Tibial nerve (tissue), 4 donors: ENCODE measurements at regions not wholly inside any gene's neighbourhood (a gene's known extent, or its start where the extent isn't known, plus 50 kb on each side); places are given as distances from the start of the nearest gene placed in this dataset.

Experiments
- DNase-seq, 2 donors: peaks; one replicate each; pipeline ENCODE4 v3.0.0-alpha.2; 2019; ENCODE audit warnings: low spot score in 2 of 2
- H3K27ac ChIP-seq, 4 donors: fragments of 200-600 bp; sonication (generic) in 3 of 4; one replicate each; pipeline ENCODE4 v1.5.1; 2017 to 2019; ENCODE audit warnings: mild to moderate bottlenecking in 1 of 4
- H3K27me3 ChIP-seq, 2 donors: fragments of 200-600 bp; sonication (generic) in 1 of 2; one replicate each; pipeline versions ENCODE4 v1.5.1 to v1.6.0; 2017 to 2019
- H3K36me3 ChIP-seq, 3 donors: fragments of 200-600 bp; sonication (generic); one replicate each; pipeline ENCODE4 v1.5.1; 2018 to 2019
- H3K4me1 ChIP-seq, 4 donors: fragments of 200-600 bp; sonication (generic) in 3 of 4; one replicate each; pipeline ENCODE4 v1.5.1; 2017 to 2019
- H3K4me3 ChIP-seq, 4 donors: fragments of 200-600 bp; sonication (generic) in 3 of 4; one replicate each; pipeline ENCODE4 v1.5.1; 2017 to 2019; ENCODE audit warnings: mild to moderate bottlenecking in 1 of 4, moderate library complexity in 1 of 4
- H3K9me3 ChIP-seq, 4 donors: fragments of 200-600 bp; sonication (generic) in 3 of 4; one replicate each; pipeline ENCODE4 v1.5.1; 2017 to 2019
- CTCF ChIP-seq, 5 experiments: fragments of 200-600 bp in 3 of 5; fragments of 450-650 bp in 2 of 5; sonication (generic) in 3 of 5; IDR thresholded peaks; one replicate each; pipeline ENCODE4 v1.5.1; 2016 to 2019; ENCODE audit warnings: antibody characterized with exemption in 5 of 5, mild to moderate bottlenecking in 3 of 5, moderate library complexity in 2 of 5
- EP300 ChIP-seq, 2 donors: sonication (generic); formaldehyde crosslinking; IDR thresholded peaks; one replicate each; pipeline ENCODE4 v1.6.1; 2017; ENCODE audit warnings: antibody characterized with exemption in 2 of 2, mild to moderate bottlenecking in 1 of 2
- POLR2A ChIP-seq, 2 donors: fragments of 450-650 bp; IDR thresholded peaks; one replicate each; pipeline ENCODE4 v1.6.1; 2017; ENCODE audit warnings: antibody characterized with exemption in 2 of 2, mild to moderate bottlenecking in 2 of 2, moderate library complexity in 2 of 2
- WGBS, 2 donors: methylation state at CpG; one replicate each; pipeline ENCODE4 v1.1.5; 2018; 5-methylcytosine and 5-hydroxymethylcytosine counted together

- Histone ChIP-seq H3K9me3 (no peaks in the 10 kb centered on the region), H3K27me3 (no peaks in the 10 kb centered on the region), H3K4me1 (no peaks in the 10 kb centered on the region), H3K36me3 (no peaks in the 10 kb centered on the region), H3K27ac (no peak overlapping the region), H3K4me3 (no peak overlapping the region)
- no peak for DNase-seq
- no peak for TF ChIP-seq CTCF (IDR thresholded peaks at IDR 0.05)
- no peak for TF ChIP-seq EP300 (IDR thresholded peaks at IDR 0.05)
- no peak for TF ChIP-seq POLR2A (IDR thresholded peaks at IDR 0.05)
- WGBS, 2 donors, result 78 to 92% methylated on average over 5 of the region's 5 CpGs
Measured at GRCh38 chr12:105759149-105759548, 379.6 kb downstream of the NUAK1 start.

GRCh38 chr12:105761075-105761474 lies 377.7 kb downstream of the NUAK1 start:
- DNase-seq, result no peak
- 31 to 56% methylated on average over 1 of the region's 1 CpG for WGBS, 2 donors
- TF ChIP-seq POLR2A (IDR thresholded peaks at IDR 0.05), result no peak

GRCh38 chr12:105764216-105764835 lies 374.4 kb downstream of the NUAK1 start:
- Histone ChIP-seq H3K27ac (no peak overlapping the region), H3K36me3 (no peaks in the 10 kb centered on the region), H3K9me3 (no peaks in the 10 kb centered on the region), H3K4me1 (no peaks in the 10 kb centered on the region), H3K27me3 (no peaks in the 10 kb centered on the region), H3K4me3 (no peak overlapping the region)
- DNase-seq, result no peak
- 80 to 83% methylated on average over 10 of the region's 10 CpGs for WGBS, 2 donors
- TF ChIP-seq POLR2A (IDR thresholded peaks at IDR 0.05) (no peak), EP300 (IDR thresholded peaks at IDR 0.05) (no peak), CTCF (IDR thresholded peaks at IDR 0.05) (no peak)

More at GRCh38 chr12:105761075-105761474, 377.7 kb downstream of the NUAK1 start:
- no peaks in the 10 kb centered on the region for H3K9me3 ChIP-seq
- no peaks in the 10 kb centered on the region for H3K27me3 ChIP-seq
- H3K27ac ChIP-seq, result no peak overlapping the region
- no peaks in the 10 kb centered on the region for H3K4me1 ChIP-seq
- H3K4me3 ChIP-seq, result no peak overlapping the region
- no peaks in the 10 kb centered on the region for H3K36me3 ChIP-seq

- no peaks in the 10 kb centered on the region for H3K36me3 ChIP-seq
- TF ChIP-seq EP300 (IDR thresholded peaks at IDR 0.05) (no peak), POLR2A (IDR thresholded peaks at IDR 0.05) (no peak), CTCF (IDR thresholded peaks at IDR 0.05) (no peak)
- no peak for DNase-seq
- no peaks in the 10 kb centered on the region for H3K9me3 ChIP-seq
- H3K4me1 ChIP-seq, result no peaks in the 10 kb centered on the region
- 62 to 67% methylated on average over 6 of the region's 6 CpGs for WGBS, 2 donors
- H3K27me3 ChIP-seq, result no peaks in the 10 kb centered on the region
- no peak overlapping the region for H3K27ac ChIP-seq
- no peak overlapping the region for H3K4me3 ChIP-seq
Measured at GRCh38 chr12:105765053-105766014, 373.4 kb downstream of the NUAK1 start.

- 62 to 74% methylated on average over 4 of the region's 4 CpGs for WGBS, 2 donors
- no peaks in the 10 kb centered on the region for H3K9me3 ChIP-seq
- no peak overlapping the region for H3K27ac ChIP-seq
- H3K36me3 ChIP-seq, result no peaks in the 10 kb centered on the region
- no peak for TF ChIP-seq POLR2A (IDR thresholded peaks at IDR 0.05)
- no peak for TF ChIP-seq CTCF (IDR thresholded peaks at IDR 0.05)
- no peak for TF ChIP-seq EP300 (IDR thresholded peaks at IDR 0.05)
- no peak for DNase-seq
- no peaks in the 10 kb centered on the region for H3K4me1 ChIP-seq
- no peak overlapping the region for H3K4me3 ChIP-seq
- H3K27me3 ChIP-seq, result no peaks in the 10 kb centered on the region
Measured at GRCh38 chr12:105766029-105766428, 372.7 kb downstream of the NUAK1 start.
